HFFc6 (cell line): ENCODE measurements at regions not wholly inside any gene's neighbourhood (a gene's known extent, or its start where the extent isn't known, plus 50 kb on each side); places are given as distances from the start of the nearest gene placed in this dataset.
"Not testable (repeated sequence)": the region's sequence is repeated elsewhere in the genome, so short reads cannot be mapped to it uniquely, and the experiment has no call there.

Experiments
- DNase-seq: peaks from one replicate; pipeline ENCODE4 v3.0.0-alpha.2; 2018
- H3K27ac Mint-ChIP-seq: 2 replicates; pipeline ENCODE4 v1.8.0; 2020; ENCODE audit warnings: mild to moderate bottlenecking, mixed read lengths
- H3K27me3 Mint-ChIP-seq: 2 replicates; pipeline ENCODE4 v1.8.0; 2021; ENCODE audit warnings: mild to moderate bottlenecking, moderate library complexity, mixed read lengths; ENCODE audit not compliant: insufficient read depth
- H3K36me3 Mint-ChIP-seq: 2 replicates; pipeline ENCODE4 v1.8.0; 2021; ENCODE audit warnings: low read depth, mixed read lengths
- H3K4me1 Mint-ChIP-seq: 2 replicates; pipeline ENCODE4 v1.8.0; 2020; ENCODE audit warnings: low read depth, mixed read lengths
- H3K4me3 Mint-ChIP-seq: 2 replicates; pipeline ENCODE4 v1.8.0; 2020; ENCODE audit warnings: mild to moderate bottlenecking, moderate library complexity, mixed read lengths
- H3K9me3 Mint-ChIP-seq: 2 replicates; pipeline ENCODE4 v1.8.0; 2020; ENCODE audit warnings: mild to moderate bottlenecking, mixed read lengths
- CTCF ChIP-seq: fragments of 200-600 bp; sonication (generic); IDR thresholded peaks from 2 replicates; pipeline ENCODE4 v1.5.0; 2021; ENCODE audit warnings: antibody characterized with exemption, mild to moderate bottlenecking

GRCh38 chr11:116368784-116369183, 404.0 kb downstream of the BUD13 start:
- DNase-seq = no peak
- Mint-ChIP-seq H3K27me3 (peaks cover 2% of the 10 kb centered on the region; the same call in 1 of the 2 replicates), H3K36me3 (peaks cover 8% of the 10 kb centered on the region; the same call in 1 of the 2 replicates), H3K4me3 (no peak overlapping the region), H3K4me1 (no peaks in the 10 kb centered on the region), H3K27ac (no peak overlapping the region), H3K9me3 (peaks cover 68% of the 10 kb centered on the region)
- TF ChIP-seq CTCF = no peak

- no peak for TF ChIP-seq CTCF
- H3K36me3 Mint-ChIP-seq = peaks cover 8% of the 10 kb centered on the region; the same call in 1 of the 2 replicates
- no peak overlapping the region for H3K4me3 Mint-ChIP-seq
- H3K4me1 Mint-ChIP-seq = no peaks in the 10 kb centered on the region
- no peak for DNase-seq
- peaks cover 54% of the 10 kb centered on the region for H3K9me3 Mint-ChIP-seq
- H3K27me3 Mint-ChIP-seq = peaks cover 2% of the 10 kb centered on the region; the same call in 1 of the 2 replicates
- no peak overlapping the region for H3K27ac Mint-ChIP-seq
These were observed 405.7 kb downstream of the BUD13 start for GRCh38 chr11:116366980-116367645.

GRCh38 chr11:116366451-116366850, 406.3 kb downstream of the BUD13 start:
- Mint-ChIP-seq H3K36me3 (peaks cover 8% of the 10 kb centered on the region; the same call in 1 of the 2 replicates), H3K9me3 (peaks cover 48% of the 10 kb centered on the region), H3K4me1 (no peaks in the 10 kb centered on the region), H3K27me3 (peaks cover 2% of the 10 kb centered on the region; the same call in 1 of the 2 replicates), H3K4me3 (no peak overlapping the region), H3K27ac (no peak overlapping the region)
- DNase-seq = no peak
- no peak for TF ChIP-seq CTCF

- not testable (repeated sequence) for H3K36me3 Mint-ChIP-seq, H3K27ac Mint-ChIP-seq, H3K4me3 Mint-ChIP-seq, H3K27me3 Mint-ChIP-seq, H3K4me1 Mint-ChIP-seq, DNase-seq
- peaks cover 44% of the 10 kb centered on the region for H3K9me3 Mint-ChIP-seq
These were observed 407.9 kb downstream of the BUD13 start for GRCh38 chr11:116364925-116365324.

GRCh38 chr11:116364348-116364747, 408.4 kb downstream of the BUD13 start:
- Mint-ChIP-seq H3K4me3 (no peak overlapping the region), H3K27ac (no peak overlapping the region), H3K27me3 (peaks cover 5% of the 10 kb centered on the region), H3K9me3 (peaks cover 40% of the 10 kb centered on the region), H3K4me1 (no peaks in the 10 kb centered on the region), H3K36me3 (peaks cover 8% of the 10 kb centered on the region; the same call in 1 of the 2 replicates)
- no peak for TF ChIP-seq CTCF
- DNase-seq = no peak

GRCh38 chr11:116360221-116360941, 412.4 kb downstream of the BUD13 start:
- peaks cover 5% of the 10 kb centered on the region for H3K27me3 Mint-ChIP-seq
- no peaks in the 10 kb centered on the region for H3K4me1 Mint-ChIP-seq
- H3K9me3 Mint-ChIP-seq = peaks cover 38% of the 10 kb centered on the region
- H3K36me3 Mint-ChIP-seq = no peaks in the 10 kb centered on the region
- TF ChIP-seq CTCF = no peak
- no peak overlapping the region for H3K27ac Mint-ChIP-seq
- H3K4me3 Mint-ChIP-seq = no peak overlapping the region
- DNase-seq = no peak
